ENCODE measurements at regions not wholly inside any gene's neighbourhood (a gene's known extent, or its start where the extent isn't known, plus 50 kb on each side); places are given as distances from the start of the nearest gene placed in this dataset.
A peak's percentile ranks its signal among the peaks of the same experiment; 100 is the strongest.

DNA sequence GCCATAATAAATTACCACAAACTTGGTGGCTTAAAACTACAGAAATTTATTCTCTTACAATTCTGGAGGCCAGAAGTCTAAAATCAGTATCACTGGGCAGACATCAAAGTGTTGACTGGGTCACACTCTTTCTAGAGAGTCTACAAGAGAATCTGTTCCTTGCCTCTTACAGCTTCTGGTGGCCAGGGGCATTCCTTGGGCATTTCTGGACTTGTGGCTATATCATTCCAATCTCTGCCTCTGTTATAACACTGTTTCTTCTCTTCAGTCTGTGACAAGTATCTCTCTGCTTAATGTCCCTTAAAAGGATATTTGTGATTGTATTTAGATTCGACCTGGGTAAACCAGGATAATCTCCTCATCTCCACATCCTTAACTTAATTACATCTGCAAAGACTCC is 207.3 kb upstream of the DCAF8L1 start:
- H4K20me1 ChIP-seq (ENCODE audit: insufficient read depth, low read length) = no peaks in the 10 kb centered on the region
- DNase-seq (ENCODE audit: low read depth) (peak; percentile 31), FAIRE-seq (peak; percentile 37)
- no peaks in the 10 kb centered on the region for H3K9me3 Mint-ChIP-seq (ENCODE audit: unreplicated experiment)
- H2AFZ ChIP-seq (ENCODE audit: low read depth, low read length) = no peak overlapping the region
- no peaks in the 10 kb centered on the region for H3K36me3 ChIP-seq (ENCODE audit: insufficient read depth, low read length)
- H3K79me2 ChIP-seq (ENCODE audit: insufficient read depth, low read length) = no peaks in the 10 kb centered on the region
- H3K4me1 ChIP-seq (ENCODE audit: insufficient read depth, low read length) = peaks cover 5% of the 10 kb centered on the region
- no peak overlapping the region for H3K9ac ChIP-seq (ENCODE audit: low read length)
- no peaks in the 10 kb centered on the region for H3K27me3 ChIP-seq (ENCODE audit: insufficient read depth, low read length)
- no peak overlapping the region for H3K4me3 ChIP-seq (ENCODE audit: insufficient read depth, low read depth, low read length)
- no peaks in the 10 kb centered on the region for H3K9me3 ChIP-seq (ENCODE audit: insufficient read depth, low read depth, low read length)
- peak overlapping the region; percentile 95 for H3K27ac Mint-ChIP-seq (ENCODE audit: unreplicated experiment)
- no peak overlapping the region for H3K4me3 Mint-ChIP-seq (ENCODE audit: unreplicated experiment)
- H3K4me1 Mint-ChIP-seq (ENCODE audit: low read depth, unreplicated experiment) = peaks cover 9% of the 10 kb centered on the region
- H3K27ac ChIP-seq (ENCODE audit: low read depth, low read length) = peak overlapping the region; percentile 63
- TF ChIP-seq, protein P1, sequence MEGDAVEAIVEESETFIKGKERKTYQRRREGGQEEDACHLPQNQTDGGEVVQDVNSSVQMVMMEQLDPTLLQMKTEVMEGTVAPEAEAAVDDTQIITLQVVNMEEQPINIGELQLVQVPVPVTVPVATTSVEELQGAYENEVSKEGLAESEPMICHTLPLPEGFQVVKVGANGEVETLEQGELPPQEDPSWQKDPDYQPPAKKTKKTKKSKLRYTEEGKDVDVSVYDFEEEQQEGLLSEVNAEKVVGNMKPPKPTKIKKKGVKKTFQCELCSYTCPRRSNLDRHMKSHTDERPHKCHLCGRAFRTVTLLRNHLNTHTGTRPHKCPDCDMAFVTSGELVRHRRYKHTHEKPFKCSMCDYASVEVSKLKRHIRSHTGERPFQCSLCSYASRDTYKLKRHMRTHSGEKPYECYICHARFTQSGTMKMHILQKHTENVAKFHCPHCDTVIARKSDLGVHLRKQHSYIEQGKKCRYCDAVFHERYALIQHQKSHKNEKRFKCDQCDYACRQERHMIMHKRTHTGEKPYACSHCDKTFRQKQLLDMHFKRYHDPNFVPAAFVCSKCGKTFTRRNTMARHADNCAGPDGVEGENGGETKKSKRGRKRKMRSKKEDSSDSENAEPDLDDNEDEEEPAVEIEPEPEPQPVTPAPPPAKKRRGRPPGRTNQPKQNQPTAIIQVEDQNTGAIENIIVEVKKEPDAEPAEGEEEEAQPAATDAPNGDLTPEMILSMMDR (IDR thresholded peaks at IDR 0.05; ENCODE audit: insufficient read depth, low read depth, low read length) = no peak
- no peak for TF ChIP-seq EZH2 (IDR thresholded peaks at IDR 0.05; ENCODE audit: insufficient read depth, low read length)
- no peaks in the 10 kb centered on the region for H3K27me3 Mint-ChIP-seq (ENCODE audit: low read depth, unreplicated experiment)
- peak overlapping the region; percentile 68 for H3K4me2 ChIP-seq (ENCODE audit: low read length)
- no peaks in the 10 kb centered on the region for H3K36me3 Mint-ChIP-seq (ENCODE audit: low read depth, unreplicated experiment)

DNA sequence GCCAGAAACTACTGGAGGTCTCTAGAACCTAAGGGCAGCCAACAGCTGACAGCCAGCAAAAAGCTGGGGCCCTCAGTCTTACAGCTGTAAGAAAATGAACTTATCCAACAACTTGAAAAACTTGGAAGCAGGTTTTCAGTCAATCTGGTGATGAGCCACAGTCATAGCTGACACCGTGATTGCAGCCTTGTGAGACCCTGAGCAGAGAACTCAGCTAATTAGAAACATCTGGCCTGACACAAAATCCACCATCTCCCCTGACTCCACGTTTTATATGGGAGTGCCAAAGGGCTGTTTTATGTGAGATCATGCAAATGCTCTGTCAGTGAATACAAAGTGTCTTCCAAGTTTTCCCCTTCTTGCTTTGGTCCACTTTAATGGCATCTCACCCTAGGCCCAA is 198.8 kb upstream of the DCAF8L1 start:
- no peaks in the 10 kb centered on the region for H3K9me3 ChIP-seq (ENCODE audit: insufficient read depth, low read depth, low read length)
- H3K9ac ChIP-seq (ENCODE audit: low read length) = no peak overlapping the region
- H3K27me3 Mint-ChIP-seq (ENCODE audit: low read depth, unreplicated experiment) = no peaks in the 10 kb centered on the region
- no peak for FAIRE-seq
- no peaks in the 10 kb centered on the region for H3K9me3 Mint-ChIP-seq (ENCODE audit: unreplicated experiment)
- no peaks in the 10 kb centered on the region for H3K36me3 Mint-ChIP-seq (ENCODE audit: low read depth, unreplicated experiment)
- H4K20me1 ChIP-seq (ENCODE audit: insufficient read depth, low read length) = no peaks in the 10 kb centered on the region
- H3K36me3 ChIP-seq (ENCODE audit: insufficient read depth, low read length) = no peaks in the 10 kb centered on the region
- H3K27ac ChIP-seq (ENCODE audit: low read depth, low read length) = no peak overlapping the region
- H3K4me1 Mint-ChIP-seq (ENCODE audit: low read depth, unreplicated experiment) = no peaks in the 10 kb centered on the region
- H3K4me3 Mint-ChIP-seq (ENCODE audit: unreplicated experiment) = no peak overlapping the region
- no peak for TF ChIP-seq EZH2 (IDR thresholded peaks at IDR 0.05; ENCODE audit: insufficient read depth, low read length)
- TF ChIP-seq, protein P1 (IDR thresholded peaks at IDR 0.05; ENCODE audit: insufficient read depth, low read depth, low read length) = no peak
- no peak overlapping the region for H3K27ac Mint-ChIP-seq (ENCODE audit: unreplicated experiment)
- H3K79me2 ChIP-seq (ENCODE audit: insufficient read depth, low read length) = no peaks in the 10 kb centered on the region
- DNase-seq (ENCODE audit: low read depth) = no peak
- H3K4me3 ChIP-seq (ENCODE audit: insufficient read depth, low read depth, low read length) = no peak overlapping the region
- no peaks in the 10 kb centered on the region for H3K27me3 ChIP-seq (ENCODE audit: insufficient read depth, low read length)
- no peak overlapping the region for H2AFZ ChIP-seq (ENCODE audit: low read depth, low read length)
- no peaks in the 10 kb centered on the region for H3K4me1 ChIP-seq (ENCODE audit: insufficient read depth, low read length)
- no peak overlapping the region for H3K4me2 ChIP-seq (ENCODE audit: low read length)

DNA sequence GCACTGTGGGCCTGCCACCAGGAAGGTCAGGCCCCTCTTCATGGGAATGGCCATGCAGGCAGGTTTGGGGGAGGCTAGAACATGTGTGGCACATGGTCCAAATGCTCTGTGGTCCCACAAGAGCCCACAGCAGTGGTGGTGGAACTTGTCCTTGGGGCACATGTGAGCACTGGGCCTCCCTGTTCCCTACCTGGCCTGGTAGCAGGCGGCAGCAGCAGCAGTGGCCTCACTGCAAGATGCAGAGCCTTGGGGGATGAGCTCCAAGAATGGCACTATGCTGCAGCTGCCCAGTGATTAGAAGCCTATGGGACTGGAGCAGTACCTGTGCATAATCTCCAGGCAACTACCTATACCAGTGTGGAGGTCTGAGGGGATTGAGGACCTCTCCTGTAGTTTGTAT is 197.0 kb upstream of the DCAF8L1 start:
- FAIRE-seq (no peak), DNase-seq (ENCODE audit: low read depth) (no peak)
- H4K20me1 ChIP-seq (ENCODE audit: insufficient read depth, low read length) = no peaks in the 10 kb centered on the region
- H3K9me3 ChIP-seq (ENCODE audit: insufficient read depth, low read depth, low read length) = no peaks in the 10 kb centered on the region
- H3K4me1 ChIP-seq (ENCODE audit: insufficient read depth, low read length) = no peaks in the 10 kb centered on the region
- no peak overlapping the region for H3K4me2 ChIP-seq (ENCODE audit: low read length)
- H3K27me3 ChIP-seq (ENCODE audit: insufficient read depth, low read length) = no peaks in the 10 kb centered on the region
- H3K4me3 Mint-ChIP-seq (ENCODE audit: unreplicated experiment) = no peak overlapping the region
- no peaks in the 10 kb centered on the region for H3K4me1 Mint-ChIP-seq (ENCODE audit: low read depth, unreplicated experiment)
- H3K36me3 Mint-ChIP-seq (ENCODE audit: low read depth, unreplicated experiment) = no peaks in the 10 kb centered on the region
- H3K27ac Mint-ChIP-seq (ENCODE audit: unreplicated experiment) = no peak overlapping the region
- H3K27me3 Mint-ChIP-seq (ENCODE audit: low read depth, unreplicated experiment) = no peaks in the 10 kb centered on the region
- TF ChIP-seq, protein P1 (IDR thresholded peaks at IDR 0.05; ENCODE audit: insufficient read depth, low read depth, low read length) = no peak
- TF ChIP-seq EZH2 (IDR thresholded peaks at IDR 0.05; ENCODE audit: insufficient read depth, low read length) = no peak
- H3K4me3 ChIP-seq (ENCODE audit: insufficient read depth, low read depth, low read length) = no peak overlapping the region
- no peaks in the 10 kb centered on the region for H3K36me3 ChIP-seq (ENCODE audit: insufficient read depth, low read length)
- H3K9me3 Mint-ChIP-seq (ENCODE audit: unreplicated experiment) = no peaks in the 10 kb centered on the region
- H3K9ac ChIP-seq (ENCODE audit: low read length) = no peak overlapping the region
- no peaks in the 10 kb centered on the region for H3K79me2 ChIP-seq (ENCODE audit: insufficient read depth, low read length)
- no peak overlapping the region for H2AFZ ChIP-seq (ENCODE audit: low read depth, low read length)
- no peak overlapping the region for H3K27ac ChIP-seq (ENCODE audit: low read depth, low read length)
